ENCODE measurements at regions not wholly inside any gene's neighbourhood (a gene's known extent, or its start where the extent isn't known, plus 50 kb on each side); places are given as distances from the start of the nearest gene placed in this dataset.

GRCh38 chr2:795531-796041, 118.4 kb upstream of the TMEM18 start:
- no peaks in the 10 kb centered on the region for H3K4me1 ChIP-seq
- WGBS, 2 donors: 76 to 80% methylated on average over 14 to 18 of the region's 18 CpGs
- H3K4me3 ChIP-seq: no peak overlapping the region
- H3K27ac ChIP-seq: no peak overlapping the region
- TF ChIP-seq POLR2A (IDR thresholded peaks at IDR 0.05): no peak
- TF ChIP-seq CTCF (IDR thresholded peaks at IDR 0.05): no peak
- H3K36me3 ChIP-seq (replicated peaks in 1 of 2; ENCODE audit: insufficient read depth in 1 of 2, low read depth in 2 of 2): no peaks in the 10 kb centered on the region
- no peaks in the 10 kb centered on the region for H3K27me3 ChIP-seq
- DNase-seq (no peak), ATAC-seq (no peak)
- H3K9me3 ChIP-seq: no peaks in the 10 kb centered on the region
- intact Hi-C loops (cut with DNase I): no loop called here

- ATAC-seq (peak; percentile 30), DNase-seq (no peak)
- Histone ChIP-seq H3K9me3 (no peaks in the 10 kb centered on the region), H3K4me1 (no peaks in the 10 kb centered on the region), H3K27me3 (no peaks in the 10 kb centered on the region), H3K36me3 (replicated peaks in 1 of 2; ENCODE audit: insufficient read depth in 1 of 2, low read depth in 2 of 2) (no peaks in the 10 kb centered on the region), H3K4me3 (no peak overlapping the region), H3K27ac (no peak overlapping the region)
- intact Hi-C loops (cut with DNase I): no loop called here
- no peak for TF ChIP-seq POLR2A (IDR thresholded peaks at IDR 0.05)
- no peak for TF ChIP-seq CTCF (IDR thresholded peaks at IDR 0.05)
- WGBS, 2 donors: 65 to 79% methylated on average over 18 to 19 of the region's 19 CpGs
Measured at GRCh38 chr2:794554-795241, 117.5 kb upstream of the TMEM18 start.

- Histone ChIP-seq H3K4me3 (no peak overlapping the region), H3K9me3 (no peaks in the 10 kb centered on the region), H3K27me3 (no peaks in the 10 kb centered on the region), H3K36me3 (replicated peaks in 1 of 2; ENCODE audit: insufficient read depth in 1 of 2, low read depth in 2 of 2) (no peaks in the 10 kb centered on the region), H3K4me1 (no peaks in the 10 kb centered on the region), H3K27ac (no peak overlapping the region)
- DNase-seq (no peak), ATAC-seq (no peak)
- intact Hi-C loops (cut with DNase I): no loop called here
- WGBS, 2 donors: 72 to 73% methylated on average over 7 of the region's 7 CpGs
- no peak for TF ChIP-seq CTCF (IDR thresholded peaks at IDR 0.05)
- TF ChIP-seq POLR2A (IDR thresholded peaks at IDR 0.05): no peak
Measured at GRCh38 chr2:793236-793635, 116.0 kb upstream of the TMEM18 start.

GRCh38 chr2:792687-793086, 115.5 kb upstream of the TMEM18 start:
- 84 to 88% methylated on average over 13 of the region's 13 CpGs for WGBS, 2 donors
- DNase-seq (no peak), ATAC-seq (no peak)
- Histone ChIP-seq H3K4me3 (no peak overlapping the region), H3K36me3 (replicated peaks in 1 of 2; ENCODE audit: insufficient read depth in 1 of 2, low read depth in 2 of 2) (no peaks in the 10 kb centered on the region), H3K4me1 (no peaks in the 10 kb centered on the region), H3K27me3 (no peaks in the 10 kb centered on the region), H3K9me3 (no peaks in the 10 kb centered on the region), H3K27ac (no peak overlapping the region)
- intact Hi-C loops (cut with DNase I): no loop called here
- TF ChIP-seq CTCF (IDR thresholded peaks at IDR 0.05) (no peak), POLR2A (IDR thresholded peaks at IDR 0.05) (no peak)
